Nephron progenitor cell (in vitro differentiated cells): ENCODE measurements at regions not wholly inside any gene's neighbourhood (a gene's known extent, or its start where the extent isn't known, plus 50 kb on each side); places are given as distances from the start of the nearest gene placed in this dataset.
A peak's percentile ranks its signal among the peaks of the same experiment; 100 is the strongest.

Experiments used
- DNase-seq: peaks from one replicate; pipeline ENCODE4 v3.0.0; 2021
- H3K27ac Mint-ChIP-seq: 2 replicates; pipeline ENCODE4 v1.8.0; 2021; ENCODE audit warnings: mild to moderate bottlenecking, moderate library complexity, mixed read lengths
- H3K27me3 Mint-ChIP-seq: 2 replicates; pipeline ENCODE4 v1.8.0; 2021; ENCODE audit warnings: mild to moderate bottlenecking, low read depth, mixed read lengths; ENCODE audit not compliant: poor library complexity
- H3K36me3 Mint-ChIP-seq: 2 replicates; pipeline ENCODE4 v1.8.0; 2021; ENCODE audit warnings: low read depth, mixed read lengths
- H3K4me1 Mint-ChIP-seq: 2 replicates; pipeline ENCODE4 v1.8.0; 2021; ENCODE audit warnings: mixed read lengths
- H3K4me3 Mint-ChIP-seq: 2 replicates; pipeline ENCODE4 v1.8.0; 2021; ENCODE audit warnings: mild to moderate bottlenecking, moderate library complexity, mixed read lengths
- H3K9me3 Mint-ChIP-seq: 2 replicates; pipeline ENCODE4 v1.8.0; 2021; ENCODE audit warnings: mild to moderate bottlenecking, moderate library complexity, mixed read lengths
- CTCF ChIP-seq: fragments of 200-600 bp; sonication (generic); IDR thresholded peaks from 2 replicates; pipeline ENCODE4 v1.5.0; 2021; ENCODE audit warnings: antibody characterized with exemption

GRCh38 chr6:133814238-133814637 is 74.7 kb upstream of the TCF21 start:
- Mint-ChIP-seq H3K27ac (no peak overlapping the region), H3K4me3 (no peak overlapping the region), H3K27me3 (peaks cover 7% of the 10 kb centered on the region), H3K4me1 (no peaks in the 10 kb centered on the region), H3K36me3 (no peaks in the 10 kb centered on the region), H3K9me3 (peaks cover 9% of the 10 kb centered on the region)
- DNase-seq: no peak
- TF ChIP-seq CTCF: no peak

- Mint-ChIP-seq H3K4me1 (no peaks in the 10 kb centered on the region), H3K27me3 (peaks cover 7% of the 10 kb centered on the region), H3K36me3 (no peaks in the 10 kb centered on the region), H3K9me3 (peaks cover 9% of the 10 kb centered on the region), H3K4me3 (no peak overlapping the region), H3K27ac (no peak overlapping the region)
- DNase-seq: no peak
- no peak for TF ChIP-seq CTCF
These were observed 74.1 kb upstream of the TCF21 start for GRCh38 chr6:133814797-133815196.

GRCh38 chr6:133815313-133815712 is 73.6 kb upstream of the TCF21 start:
- H3K9me3 Mint-ChIP-seq: peaks cover 9% of the 10 kb centered on the region
- H3K4me1 Mint-ChIP-seq: no peaks in the 10 kb centered on the region
- TF ChIP-seq CTCF: no peak
- peaks cover 9% of the 10 kb centered on the region for H3K27me3 Mint-ChIP-seq
- H3K27ac Mint-ChIP-seq: no peak overlapping the region
- H3K4me3 Mint-ChIP-seq: no peak overlapping the region
- no peak for DNase-seq
- no peaks in the 10 kb centered on the region for H3K36me3 Mint-ChIP-seq

GRCh38 chr6:133816171-133816570 is 72.7 kb upstream of the TCF21 start:
- H3K27me3 Mint-ChIP-seq: peaks cover 11% of the 10 kb centered on the region
- peaks cover 6% of the 10 kb centered on the region for H3K9me3 Mint-ChIP-seq
- no peaks in the 10 kb centered on the region for H3K36me3 Mint-ChIP-seq
- DNase-seq: no peak
- no peaks in the 10 kb centered on the region for H3K4me1 Mint-ChIP-seq
- no peak overlapping the region for H3K27ac Mint-ChIP-seq
- H3K4me3 Mint-ChIP-seq: no peak overlapping the region
- TF ChIP-seq CTCF: no peak

GRCh38 chr6:133817460-133818047 is 71.4 kb upstream of the TCF21 start:
- H3K4me3 Mint-ChIP-seq: no peak overlapping the region
- no peaks in the 10 kb centered on the region for H3K36me3 Mint-ChIP-seq
- peak; percentile 48 for DNase-seq
- no peaks in the 10 kb centered on the region for H3K9me3 Mint-ChIP-seq
- no peaks in the 10 kb centered on the region for H3K4me1 Mint-ChIP-seq
- TF ChIP-seq CTCF: peak; percentile 68
- no peak overlapping the region for H3K27ac Mint-ChIP-seq
- peaks cover 11% of the 10 kb centered on the region for H3K27me3 Mint-ChIP-seq

GRCh38 chr6:133818320-133818719 is 70.6 kb upstream of the TCF21 start:
- no peaks in the 10 kb centered on the region for H3K9me3 Mint-ChIP-seq
- TF ChIP-seq CTCF: no peak
- H3K36me3 Mint-ChIP-seq: no peaks in the 10 kb centered on the region
- H3K27me3 Mint-ChIP-seq: peaks cover 11% of the 10 kb centered on the region
- no peaks in the 10 kb centered on the region for H3K4me1 Mint-ChIP-seq
- H3K4me3 Mint-ChIP-seq: no peak overlapping the region
- no peak overlapping the region for H3K27ac Mint-ChIP-seq
- no peak for DNase-seq
